ENCODE measurements at regions not wholly inside any gene's neighbourhood (a gene's known extent, or its start where the extent isn't known, plus 50 kb on each side); places are given as distances from the start of the nearest gene placed in this dataset.

DNA sequence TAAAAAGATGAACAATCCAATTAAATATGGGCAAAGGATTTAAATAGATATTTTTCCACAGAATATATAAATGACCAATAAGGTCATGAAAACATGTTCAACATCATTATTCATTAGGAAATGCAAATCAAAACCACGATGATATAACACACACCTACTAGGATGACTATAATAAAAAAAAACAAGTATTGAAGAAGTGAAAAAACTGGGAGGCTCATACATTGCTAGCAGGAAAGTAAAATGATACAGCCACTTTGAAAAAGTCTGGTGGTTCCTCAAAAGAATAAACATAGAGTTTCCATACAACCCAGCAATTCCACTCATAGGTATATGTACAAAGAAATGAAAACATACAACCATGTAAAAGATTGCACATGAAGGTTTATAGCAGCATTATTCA lies 75.7 kb upstream of the RAB4A start:
- TF ChIP-seq, protein P1, sequence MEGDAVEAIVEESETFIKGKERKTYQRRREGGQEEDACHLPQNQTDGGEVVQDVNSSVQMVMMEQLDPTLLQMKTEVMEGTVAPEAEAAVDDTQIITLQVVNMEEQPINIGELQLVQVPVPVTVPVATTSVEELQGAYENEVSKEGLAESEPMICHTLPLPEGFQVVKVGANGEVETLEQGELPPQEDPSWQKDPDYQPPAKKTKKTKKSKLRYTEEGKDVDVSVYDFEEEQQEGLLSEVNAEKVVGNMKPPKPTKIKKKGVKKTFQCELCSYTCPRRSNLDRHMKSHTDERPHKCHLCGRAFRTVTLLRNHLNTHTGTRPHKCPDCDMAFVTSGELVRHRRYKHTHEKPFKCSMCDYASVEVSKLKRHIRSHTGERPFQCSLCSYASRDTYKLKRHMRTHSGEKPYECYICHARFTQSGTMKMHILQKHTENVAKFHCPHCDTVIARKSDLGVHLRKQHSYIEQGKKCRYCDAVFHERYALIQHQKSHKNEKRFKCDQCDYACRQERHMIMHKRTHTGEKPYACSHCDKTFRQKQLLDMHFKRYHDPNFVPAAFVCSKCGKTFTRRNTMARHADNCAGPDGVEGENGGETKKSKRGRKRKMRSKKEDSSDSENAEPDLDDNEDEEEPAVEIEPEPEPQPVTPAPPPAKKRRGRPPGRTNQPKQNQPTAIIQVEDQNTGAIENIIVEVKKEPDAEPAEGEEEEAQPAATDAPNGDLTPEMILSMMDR (IDR thresholded peaks at IDR 0.05; ENCODE audit: low read length) = no peak
- TF ChIP-seq EZH2phosphoT487 (IDR thresholded peaks at IDR 0.05; ENCODE audit: low read length) = no peak
